ENCODE measurements at regions not wholly inside any gene's neighbourhood (a gene's known extent, or its start where the extent isn't known, plus 50 kb on each side); places are given as distances from the start of the nearest gene placed in this dataset.

DNA sequence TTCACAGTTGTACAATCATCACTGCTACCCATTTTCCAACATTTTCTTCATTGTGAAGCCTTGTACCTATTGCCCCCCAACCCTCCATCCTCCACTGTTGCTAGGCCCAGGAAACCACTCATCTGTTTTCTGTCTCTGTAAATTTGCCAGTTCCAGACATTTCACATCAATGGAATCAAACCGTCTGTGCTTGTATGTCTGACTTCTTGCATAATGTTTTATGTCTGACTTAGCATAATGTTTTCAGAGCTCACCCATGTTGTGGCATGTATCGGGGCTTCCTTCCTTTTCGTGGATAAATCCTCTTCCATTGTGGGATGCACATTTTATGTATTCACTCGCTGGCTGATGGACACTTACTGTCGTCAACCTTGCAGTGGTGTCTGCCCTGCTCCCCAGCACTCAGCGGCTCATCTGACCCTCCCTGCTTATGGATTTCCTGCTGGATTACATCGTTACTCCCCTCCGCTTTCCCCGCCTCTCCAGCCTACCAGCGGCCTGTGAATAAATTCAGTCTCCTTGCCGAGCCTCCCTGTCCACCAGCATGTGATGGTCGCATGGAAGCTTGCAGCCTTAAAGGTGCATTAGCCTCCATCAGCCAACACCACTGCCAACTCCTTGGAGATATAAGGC, 727.6 kb upstream of the TMEM132C start:
- ATAC-seq (no peak), DNase-seq (no peak)
- Histone ChIP-seq H3K9me3 (no peaks in the 10 kb centered on the region), H3K27ac (no peak overlapping the region), H3K27me3 (no peaks in the 10 kb centered on the region), H3K36me3 (no peaks in the 10 kb centered on the region), H3K4me1 (no peaks in the 10 kb centered on the region), H3K4me3 (no peak overlapping the region)
- intact Hi-C loops (cut with DNase I): no loop called here
- no peak for TF ChIP-seq CTCF (IDR thresholded peaks at IDR 0.05)

GRCh38 chr12:127542391-127542790, 724.6 kb upstream of the TMEM132C start:
- no peaks in the 10 kb centered on the region for H3K36me3 ChIP-seq
- TF ChIP-seq CTCF (IDR thresholded peaks at IDR 0.05): no peak
- no peaks in the 10 kb centered on the region for H3K4me1 ChIP-seq
- no peak for ATAC-seq
- H3K27me3 ChIP-seq: no peaks in the 10 kb centered on the region
- DNase-seq: no peak
- no peaks in the 10 kb centered on the region for H3K9me3 ChIP-seq
- H3K27ac ChIP-seq: no peak overlapping the region
- H3K4me3 ChIP-seq: no peak overlapping the region
- intact Hi-C loops (cut with DNase I): no loop called here

DNA sequence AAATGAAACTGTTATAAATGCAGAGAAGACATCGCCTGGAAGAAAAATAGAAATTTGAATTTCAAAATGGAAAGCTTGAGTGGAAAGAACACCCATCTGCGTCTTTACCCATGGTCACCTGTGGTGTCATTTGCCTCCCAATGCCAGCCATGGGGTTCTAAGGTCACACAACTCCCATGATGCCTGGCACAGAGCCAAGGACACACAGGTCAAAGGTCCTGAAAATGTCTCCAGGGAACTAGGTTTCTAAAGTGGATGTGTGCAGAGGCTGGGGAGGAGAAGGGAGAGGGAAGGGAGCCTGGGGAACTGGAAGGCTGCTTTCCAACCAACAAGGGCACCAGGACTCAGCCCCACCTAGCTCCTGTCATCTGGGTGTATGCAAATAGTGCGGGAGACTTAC, 724.0 kb upstream of the TMEM132C start:
- no peak for DNase-seq
- Histone ChIP-seq H3K27me3 (no peaks in the 10 kb centered on the region), H3K27ac (no peak overlapping the region), H3K36me3 (no peaks in the 10 kb centered on the region), H3K9me3 (no peaks in the 10 kb centered on the region), H3K4me3 (no peak overlapping the region), H3K4me1 (no peaks in the 10 kb centered on the region)
- intact Hi-C loops (cut with DNase I): no loop called here
- no peak for TF ChIP-seq CTCF (IDR thresholded peaks at IDR 0.05)
- no peak for ATAC-seq

GRCh38 chr12:127546721-127547505, 720.1 kb upstream of the TMEM132C start:
- ATAC-seq (no peak), DNase-seq (no peak)
- intact Hi-C loops (cut with DNase I): no loop called here
- H3K4me3 ChIP-seq: no peak overlapping the region
- no peaks in the 10 kb centered on the region for H3K36me3 ChIP-seq
- no peak overlapping the region for H3K27ac ChIP-seq
- TF ChIP-seq CTCF (IDR thresholded peaks at IDR 0.05): no peak
- no peaks in the 10 kb centered on the region for H3K4me1 ChIP-seq
- no peaks in the 10 kb centered on the region for H3K27me3 ChIP-seq
- no peaks in the 10 kb centered on the region for H3K9me3 ChIP-seq

- no peak for TF ChIP-seq CTCF (IDR thresholded peaks at IDR 0.05)
- Histone ChIP-seq H3K27ac (no peak overlapping the region), H3K36me3 (no peaks in the 10 kb centered on the region), H3K9me3 (no peaks in the 10 kb centered on the region), H3K4me3 (no peak overlapping the region), H3K27me3 (no peaks in the 10 kb centered on the region), H3K4me1 (no peaks in the 10 kb centered on the region)
- no peak for ATAC-seq
- intact Hi-C loops (cut with DNase I): no loop called here
- DNase-seq: no peak
Observed at GRCh38 chr12:127548123-127548553, 718.8 kb upstream of the TMEM132C start.

Measured in upper lobe of right lung (tissue), 1 donor.